H1 (cell line): ENCODE measurements at regions not wholly inside any gene's neighbourhood (a gene's known extent, or its start where the extent isn't known, plus 50 kb on each side); places are given as distances from the start of the nearest gene placed in this dataset.

Experiments used
- CTCF ChIA-PET: fragments of 300-600 bp; sonication (Branson Sonifier 250); formaldehyde crosslinking; loops from one replicate; lab custom pipeline; 2021; ENCODE audit not compliant: partially characterized antibody; lab: Charles Lee
- POLR2A ChIA-PET: fragments of 300-600 bp; sonication (Branson Sonifier 250); formaldehyde crosslinking; loops from one replicate; lab custom pipeline; 2021; ENCODE audit warnings: inconsistent platforms; ENCODE audit not compliant: partially characterized antibody; lab: Charles Lee
- DNase-seq, 2 experiments: peaks; one replicate each; pipeline versions ENCODE4 v3.0.0 to v3.0.0-alpha.2; 2010 to 2022; ENCODE audit warnings: low spot score in 2 of 2, low read depth in 1 of 2, mixed read lengths in 1 of 2
- FAIRE-seq: peaks from 2 replicates; lab custom pipeline; 2011; peaks lifted over from hg19 to GRCh38; lab: Jason Lieb, UNC
- H2AFZ ChIP-seq: 2 replicates; pipeline ENCODE4 v1.8.1; 2012; ENCODE audit warnings: low read length, inconsistent platforms
- H2AK5ac ChIP-seq: 2 replicates; pipeline ENCODE4 v1.6.1; 2013; ENCODE audit warnings: low read depth, low read length
- H2BK120ac ChIP-seq: replicated peaks from 2 replicates; pipeline ENCODE3; 2013; ENCODE audit warnings: low read depth, low read length, inconsistent platforms
- H2BK12ac ChIP-seq: 2 replicates; pipeline ENCODE4 v1.6.1; 2013; ENCODE audit warnings: low read depth, low read length
- H2BK15ac ChIP-seq: 2 replicates; pipeline ENCODE4 v1.6.1; 2013; ENCODE audit warnings: low read length
- H2BK20ac ChIP-seq: 2 replicates; pipeline ENCODE4 v1.6.1; 2013; ENCODE audit warnings: low read length
- H2BK5ac ChIP-seq: 2 replicates; pipeline ENCODE4 v1.6.1; 2013; ENCODE audit warnings: low read depth, low read length
- H3K14ac ChIP-seq: 2 replicates; pipeline ENCODE4 v1.6.1; 2013; ENCODE audit warnings: inconsistent platforms; ENCODE audit not compliant: insufficient read length
- H3K18ac ChIP-seq: 2 replicates; pipeline ENCODE4 v1.6.1; 2013; ENCODE audit warnings: low read length; ENCODE audit errors: extremely low read depth
- H3K23ac ChIP-seq: 2 replicates; pipeline ENCODE4 v1.6.1; 2013; ENCODE audit warnings: inconsistent platforms; ENCODE audit not compliant: insufficient read length
- H3K23me2 ChIP-seq: 2 replicates; pipeline ENCODE4 v1.6.1; 2013; ENCODE audit warnings: low read depth, low read length
- H3K27ac ChIP-seq: 2 replicates; pipeline ENCODE4 v1.6.1; 2011; ENCODE audit warnings: low read depth, low read length, inconsistent platforms
- H3K27me3 ChIP-seq, 4 experiments: replicated peaks in 1 of 4; 1 replicate in 1 of 4; 2 replicates in 3 of 4; pipeline versions ENCODE4 v1.6.1 to v1.8.1; 2011 to 2013; ENCODE audit warnings: low read length in 3 of 4, mild to moderate bottlenecking in 3 of 4, inconsistent platforms in 2 of 4, mixed read lengths in 2 of 4, moderate library complexity in 1 of 4; ENCODE audit not compliant: control insufficient read depth in 3 of 4, insufficient read depth in 3 of 4; ENCODE audit errors: extremely low read depth in 1 of 4
- H3K36me3 ChIP-seq, 4 experiments: 2 replicates each; pipeline versions ENCODE4 v1.6.1 to v1.8.1; 2011 to 2013; ENCODE audit warnings: mild to moderate bottlenecking in 4 of 4, low read length in 3 of 4, moderate library complexity in 2 of 4, control low read depth in 1 of 4, inconsistent platforms in 1 of 4; ENCODE audit not compliant: insufficient read depth in 4 of 4, control insufficient read depth in 2 of 4
- H3K4ac ChIP-seq: replicated peaks from 2 replicates; pipeline ENCODE3; 2013; ENCODE audit warnings: low read length, low read depth, mixed read lengths, inconsistent platforms; ENCODE audit not compliant: insufficient read length
- H3K4me1 ChIP-seq, 4 experiments: replicated peaks in 1 of 4; 1 replicate in 1 of 4; 2 replicates in 3 of 4; pipeline versions ENCODE4 v1.6.1 to v1.8.1; 2011 to 2013; ENCODE audit warnings: low read length in 3 of 4, inconsistent platforms in 2 of 4, mixed read lengths in 1 of 4; ENCODE audit not compliant: insufficient read depth in 4 of 4, control insufficient read depth in 3 of 4
- H3K4me2 ChIP-seq, 2 experiments: 2 replicates each; pipeline versions ENCODE4 v1.6.1 to v1.8.1; 2011 to 2013; ENCODE audit warnings: low read depth in 2 of 2, low read length in 2 of 2, control low read depth in 1 of 2, inconsistent platforms in 1 of 2, mild to moderate bottlenecking in 1 of 2; ENCODE audit not compliant: insufficient read depth in 1 of 2
- H3K4me3 ChIP-seq, 4 experiments: fragments of 200-600, 300-600 bp in 1 of 4; sonication (generic), shearing (Covaris generic), sonication (Bioruptor Twin) in 1 of 4; 2 replicates each; pipeline versions ENCODE4 v1.5.1 to v1.8.1; 2011 to 2016; ENCODE audit warnings: low read length in 4 of 4, low read depth in 3 of 4, control low read depth in 2 of 4, inconsistent platforms in 2 of 4, mild to moderate bottlenecking in 2 of 4, mixed read lengths in 1 of 4, moderate library complexity in 1 of 4; ENCODE audit not compliant: insufficient read depth in 2 of 4; ENCODE audit errors: extremely low read depth in 1 of 4
- H3K56ac ChIP-seq: replicated peaks from 2 replicates; pipeline ENCODE3; 2013; ENCODE audit warnings: low read depth, mild to moderate bottlenecking, mixed read lengths, low read length, inconsistent platforms; ENCODE audit not compliant: insufficient read length
- H3K79me1 ChIP-seq: 2 replicates; pipeline ENCODE4 v1.6.1; 2013; ENCODE audit warnings: low read depth, low read length, control low read depth
- H3K79me2 ChIP-seq, 2 experiments: 2 replicates each; pipeline versions ENCODE4 v1.6.1 to v1.8.1; 2012 to 2013; ENCODE audit warnings: low read length in 2 of 2, mild to moderate bottlenecking in 2 of 2, inconsistent platforms in 1 of 2; ENCODE audit not compliant: insufficient read depth in 2 of 2, control insufficient read depth in 1 of 2
- H3K9ac ChIP-seq, 4 experiments: replicated peaks in 1 of 4; 1 replicate in 1 of 4; 2 replicates in 3 of 4; pipeline versions ENCODE4 v1.6.1 to v1.8.1; 2011 to 2013; ENCODE audit warnings: low read depth in 3 of 4, low read length in 3 of 4, control low read depth in 2 of 4, mild to moderate bottlenecking in 2 of 4, moderate library complexity in 2 of 4, inconsistent platforms in 1 of 4; ENCODE audit errors: extremely low read depth in 1 of 4
- H3K9me3 ChIP-seq, 2 experiments: 2 replicates each; pipeline versions ENCODE4 v1.6.1 to v1.8.1; 2012 to 2013; ENCODE audit warnings: mild to moderate bottlenecking in 2 of 2, moderate library complexity in 2 of 2, control low read depth in 1 of 2, inconsistent platforms in 1 of 2, low read depth in 1 of 2, low read length in 1 of 2, mixed read lengths in 1 of 2; ENCODE audit not compliant: insufficient read depth in 2 of 2
- H4K20me1 ChIP-seq, 2 experiments: replicated peaks in 1 of 2; 2 replicates each; pipeline versions ENCODE3 to v1.8.1; 2011 to 2013; ENCODE audit warnings: inconsistent platforms in 2 of 2, low read length in 2 of 2, mild to moderate bottlenecking in 1 of 2; ENCODE audit not compliant: insufficient read depth in 2 of 2, control insufficient read depth in 1 of 2
- H4K5ac ChIP-seq: 2 replicates; pipeline ENCODE4 v1.6.1; 2013; ENCODE audit warnings: low read length, low read depth, mixed read lengths, inconsistent platforms; ENCODE audit not compliant: insufficient read length
- H4K8ac ChIP-seq: 2 replicates; pipeline ENCODE4 v1.8.0; 2013; ENCODE audit warnings: mild to moderate bottlenecking, moderate library complexity, low read length, inconsistent platforms; ENCODE audit not compliant: insufficient read depth; ENCODE audit errors: extremely low read depth
- H4K91ac ChIP-seq: replicated peaks from 2 replicates; pipeline ENCODE3; 2013; ENCODE audit warnings: low read length, mixed read lengths, inconsistent platforms; ENCODE audit not compliant: insufficient read length
- GABPA ChIP-seq: IDR thresholded peaks from 2 replicates; pipeline ENCODE4 v1.6.1; 2011; ENCODE audit warnings: mild to moderate bottlenecking, low read length, moderate library complexity, borderline replicate concordance; ENCODE audit not compliant: insufficient read depth
- KDM1A ChIP-seq: fragments of 200-600, 300-600 bp; sonication (generic); IDR thresholded peaks from 2 replicates; pipeline ENCODE4 v1.7.1; 2016; ENCODE audit warnings: mild to moderate bottlenecking, low read length, borderline replicate concordance
- NANOG ChIP-seq: IDR thresholded peaks from 2 replicates; pipeline ENCODE4 v1.6.1; 2011; ENCODE audit warnings: low read length, low read depth, mild to moderate bottlenecking, inconsistent platforms; ENCODE audit not compliant: insufficient read depth, poor library complexity, severe bottlenecking
- NRF1 ChIP-seq: IDR thresholded peaks from 2 replicates; pipeline ENCODE4 v1.6.1; 2011; ENCODE audit warnings: mild to moderate bottlenecking, low read depth, low read length, improper control_type of control experiment
- TBP ChIP-seq: IDR thresholded peaks from 2 replicates; pipeline ENCODE4 v1.6.1; 2011; ENCODE audit warnings: low read depth, low read length, improper control_type of control experiment
- TCF12 ChIP-seq: IDR thresholded peaks from 2 replicates; pipeline ENCODE4 v1.6.1; 2011; ENCODE audit warnings: low read depth, mild to moderate bottlenecking, low read length
- YY1 ChIP-seq: IDR thresholded peaks from 2 replicates; pipeline ENCODE4 v1.6.1; 2011; ENCODE audit warnings: low read depth, mild to moderate bottlenecking, low read length
- WGBS, 2 experiments: shearing (Covaris generic) in 1 of 2; methylation state at CpG; one replicate each; pipeline versions ENCODE4 v1.1.6 to v1.1.7; 2013 to 2015; ENCODE audit warnings: low lambda C conversion rate in 2 of 2, mixed read lengths in 2 of 2, inconsistent platforms in 1 of 2, low coverage in 1 of 2, missing lambda C conversion rate in 1 of 2; ENCODE audit not compliant: insufficient replicate concordance in 2 of 2, insufficient coverage in 1 of 2, insufficient read length in 1 of 2; ENCODE audit errors: extremely low coverage in 1 of 2, missing lambda C conversion rate in 1 of 2; 5-methylcytosine and 5-hydroxymethylcytosine counted together
- TF ChIP-seq, protein P1 (sequence below): IDR thresholded peaks from 2 replicates; pipeline ENCODE4 v1.6.1; 2012; ENCODE audit warnings: inconsistent platforms
- TF ChIP-seq, protein P2 (sequence below), 3 experiments: IDR thresholded peaks; 1 replicate in 2 of 3; 2 replicates in 1 of 3; pipeline versions ENCODE4 v1.5.1 to v1.6.1; 2011; ENCODE audit warnings: low read length in 3 of 3, mild to moderate bottlenecking in 3 of 3, inconsistent platforms in 2 of 3, low read depth in 1 of 3, moderate library complexity in 1 of 3; ENCODE audit not compliant: insufficient read depth in 1 of 3; ENCODE audit errors: control extremely low read depth in 1 of 3

DNA sequence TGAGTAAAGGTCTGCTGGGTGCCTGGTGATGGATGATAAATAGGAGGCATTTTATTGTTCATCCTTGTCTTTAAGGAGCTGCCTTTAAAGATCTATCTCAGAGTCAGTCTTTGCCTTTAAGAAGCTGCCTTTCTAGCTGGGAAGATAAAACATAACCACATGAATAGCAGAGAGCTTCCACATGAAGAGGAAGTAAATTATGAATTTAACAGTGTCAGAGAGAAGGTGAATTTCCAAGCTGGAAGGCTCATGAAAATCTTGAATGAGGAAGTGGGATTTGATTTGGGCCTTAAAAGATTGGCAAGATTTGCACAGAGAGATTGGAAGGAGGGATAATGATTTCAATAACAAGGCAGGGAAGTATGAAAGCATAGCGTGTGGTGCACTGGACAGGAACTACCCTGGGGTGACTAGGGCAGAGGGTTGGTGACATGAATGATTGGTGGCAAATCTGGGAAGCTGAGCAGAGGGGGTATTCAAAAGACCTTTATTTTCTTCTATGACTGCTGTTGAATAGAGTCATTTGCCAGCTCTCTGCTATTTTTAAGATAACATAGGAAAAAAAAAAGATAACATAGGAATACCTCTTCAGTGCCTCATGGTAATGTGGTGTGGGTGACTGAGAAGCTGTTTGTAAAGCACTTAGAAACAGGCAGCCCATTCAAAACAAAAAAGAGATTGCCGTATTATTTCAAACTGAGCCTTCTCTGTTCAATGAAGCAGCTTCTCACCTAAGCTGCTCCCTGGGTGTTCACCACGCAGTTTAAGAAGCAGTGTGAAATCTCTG, 591.6 kb downstream of the PKHD1 start:
- Histone ChIP-seq H4K20me1 (no peaks in the 10 kb centered on the region), H3K79me1 (no peaks in the 10 kb centered on the region), H2AFZ (no peak overlapping the region), H4K8ac (no peak overlapping the region), H2BK20ac (no peak overlapping the region), H3K9ac (no peak overlapping the region), H3K23ac (no peak overlapping the region), H3K18ac (no peak overlapping the region), H3K4ac (no peak overlapping the region), H2BK15ac (no peak overlapping the region), H3K4me3 (no peak overlapping the region), H3K79me2 (no peaks in the 10 kb centered on the region), H3K36me3 (no peaks in the 10 kb centered on the region), H3K27ac (no peak overlapping the region), H4K5ac (no peak overlapping the region), H3K4me2 (no peak overlapping the region), H3K9me3 (no peaks in the 10 kb centered on the region), H2AK5ac (no peak overlapping the region), H3K27me3 (no peaks in the 10 kb centered on the region), H3K23me2 (no peaks in the 10 kb centered on the region), H2BK12ac (no peak overlapping the region), H3K4me1 (peaks cover 0 to 4% (median 2%) of the 10 kb centered on the region in 4 experiments; a peak in 3 of 7 replicates), H4K91ac (no peak overlapping the region), H3K56ac (no peak overlapping the region), H2BK5ac (no peak overlapping the region), H3K14ac (no peak overlapping the region), H2BK120ac (no peak overlapping the region)
- TF ChIP-seq NRF1 (no peak), TCF12 (no peak), YY1 (no peak), KDM1A (no peak), NANOG (no peak), GABPA (no peak), TBP (no peak)
- TF ChIP-seq, protein P1, sequence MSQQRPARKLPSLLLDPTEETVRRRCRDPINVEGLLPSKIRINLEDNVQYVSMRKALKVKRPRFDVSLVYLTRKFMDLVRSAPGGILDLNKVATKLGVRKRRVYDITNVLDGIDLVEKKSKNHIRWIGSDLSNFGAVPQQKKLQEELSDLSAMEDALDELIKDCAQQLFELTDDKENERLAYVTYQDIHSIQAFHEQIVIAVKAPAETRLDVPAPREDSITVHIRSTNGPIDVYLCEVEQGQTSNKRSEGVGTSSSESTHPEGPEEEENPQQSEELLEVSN: no peak
- TF ChIP-seq, protein P2, sequence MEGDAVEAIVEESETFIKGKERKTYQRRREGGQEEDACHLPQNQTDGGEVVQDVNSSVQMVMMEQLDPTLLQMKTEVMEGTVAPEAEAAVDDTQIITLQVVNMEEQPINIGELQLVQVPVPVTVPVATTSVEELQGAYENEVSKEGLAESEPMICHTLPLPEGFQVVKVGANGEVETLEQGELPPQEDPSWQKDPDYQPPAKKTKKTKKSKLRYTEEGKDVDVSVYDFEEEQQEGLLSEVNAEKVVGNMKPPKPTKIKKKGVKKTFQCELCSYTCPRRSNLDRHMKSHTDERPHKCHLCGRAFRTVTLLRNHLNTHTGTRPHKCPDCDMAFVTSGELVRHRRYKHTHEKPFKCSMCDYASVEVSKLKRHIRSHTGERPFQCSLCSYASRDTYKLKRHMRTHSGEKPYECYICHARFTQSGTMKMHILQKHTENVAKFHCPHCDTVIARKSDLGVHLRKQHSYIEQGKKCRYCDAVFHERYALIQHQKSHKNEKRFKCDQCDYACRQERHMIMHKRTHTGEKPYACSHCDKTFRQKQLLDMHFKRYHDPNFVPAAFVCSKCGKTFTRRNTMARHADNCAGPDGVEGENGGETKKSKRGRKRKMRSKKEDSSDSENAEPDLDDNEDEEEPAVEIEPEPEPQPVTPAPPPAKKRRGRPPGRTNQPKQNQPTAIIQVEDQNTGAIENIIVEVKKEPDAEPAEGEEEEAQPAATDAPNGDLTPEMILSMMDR (IDR thresholded peaks at IDR 0.05; ENCODE audit: control extremely low read depth in 1 of 3, insufficient read depth in 1 of 3, low read depth in 1 of 3, low read length in 3 of 3): no peak
- WGBS, 2 experiments: 92% methylated on average over 3 of the region's 3 CpGs; no CpG with 5 or more reads in 1 of the 2 experiments
- no peak for FAIRE-seq
- no peak for DNase-seq
- ChIA-PET CTCF (interaction anchor here (0.5 to 3.2 kb wide), 4 partner anchors 10 to 1938 kb away, joined by 3 to 12 read pairs (median 3); no protein-coding TSS in a partner anchor), POLR2A (interaction anchor here (0.6 kb wide), 1 partner anchor 42 kb away, joined by 3 read pairs; no protein-coding TSS in a partner anchor)
